GM19324 (cell line): ENCODE measurements at regions not wholly inside any gene's neighbourhood (a gene's known extent, or its start where the extent isn't known, plus 50 kb on each side); places are given as distances from the start of the nearest gene placed in this dataset.

Source experiments
- ATAC-seq: cut with Tn5 transposase; IDR thresholded peaks from one replicate; pipeline ENCODE4 v1.9.1; 2021; ENCODE audit warnings: mild to moderate bottlenecking, moderate library complexity; ENCODE audit not compliant: unreplicated experiment, low FRiP score

DNA sequence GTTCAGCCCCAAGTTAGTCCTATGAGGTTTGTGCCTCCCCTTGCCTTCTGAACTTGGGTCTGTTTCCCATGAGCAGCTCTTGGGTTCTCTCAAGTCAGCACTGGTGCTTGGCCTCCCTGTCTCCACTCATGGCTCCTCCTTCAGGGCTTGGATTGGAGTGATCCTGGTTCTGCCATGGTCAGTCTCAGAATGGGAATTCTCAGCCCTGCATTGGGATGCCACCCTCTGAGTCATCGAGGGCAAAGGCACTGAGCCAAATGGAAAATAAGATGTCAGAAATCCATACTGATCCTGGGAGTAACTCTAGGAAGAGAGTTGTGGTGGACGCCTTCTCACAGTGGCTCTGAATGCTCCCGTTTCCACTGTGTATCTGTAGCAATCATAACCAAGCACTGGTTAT lies 233.4 kb upstream of the HABP2 start:
- ATAC-seq = no peak

DNA sequence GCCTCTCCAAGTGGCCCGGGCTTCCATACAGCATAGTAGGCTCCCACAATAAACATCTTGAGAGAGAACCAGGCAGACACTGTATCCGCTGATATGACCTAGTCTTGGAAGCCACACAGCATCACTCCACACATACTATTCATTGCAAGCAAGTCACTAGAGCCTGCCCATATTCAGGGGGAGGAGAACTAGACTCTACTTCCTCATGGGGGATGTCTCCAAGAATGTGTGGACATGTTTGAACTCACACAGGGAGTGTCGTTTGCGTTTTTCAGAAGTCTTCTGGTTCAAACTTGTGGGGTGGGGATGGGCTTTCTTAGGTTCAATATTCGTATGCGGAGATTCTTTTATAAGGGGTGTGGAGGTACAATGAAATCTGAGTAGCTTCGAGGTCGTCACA lies 232.6 kb upstream of the HABP2 start:
- ATAC-seq = no peak

DNA sequence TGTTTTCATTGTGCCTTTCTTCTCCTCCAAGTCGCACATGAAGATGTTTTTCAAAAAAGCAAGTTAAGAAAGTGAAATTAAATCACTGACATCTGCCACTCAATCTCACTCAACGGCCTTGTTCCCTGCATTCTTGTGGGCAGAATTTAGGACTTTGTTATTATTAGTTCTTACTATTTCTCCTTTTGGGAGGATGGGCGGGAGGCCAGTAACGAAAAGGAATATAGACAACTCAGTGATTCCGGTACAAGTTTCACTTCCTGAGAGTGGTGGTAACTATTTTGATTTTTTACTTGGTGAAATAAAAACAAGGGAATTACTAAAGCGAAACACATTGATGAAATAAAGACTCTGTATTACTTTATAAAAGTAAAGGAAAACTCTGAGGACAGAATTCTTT lies 231.9 kb upstream of the HABP2 start:
- ATAC-seq = no peak

DNA sequence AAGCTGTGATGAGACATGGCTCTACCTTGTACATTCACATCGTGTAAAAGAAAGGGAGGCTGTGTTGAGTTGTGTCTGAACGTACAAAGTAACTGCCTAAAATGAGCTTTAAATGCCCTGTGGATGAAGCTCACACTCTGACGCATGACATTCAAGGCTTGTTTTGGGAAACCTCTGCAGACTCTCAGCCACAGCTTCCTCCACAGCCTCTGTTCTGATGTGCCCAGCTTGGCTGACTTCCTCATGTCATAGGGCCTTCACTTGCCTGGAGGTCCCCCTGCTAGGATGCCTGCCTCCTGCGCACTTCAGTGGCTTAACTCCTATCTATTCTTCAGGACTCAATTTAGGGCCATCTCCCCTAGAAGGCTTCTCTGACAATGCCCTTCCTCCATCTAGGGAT lies 230.0 kb upstream of the HABP2 start:
- no peak for ATAC-seq

DNA sequence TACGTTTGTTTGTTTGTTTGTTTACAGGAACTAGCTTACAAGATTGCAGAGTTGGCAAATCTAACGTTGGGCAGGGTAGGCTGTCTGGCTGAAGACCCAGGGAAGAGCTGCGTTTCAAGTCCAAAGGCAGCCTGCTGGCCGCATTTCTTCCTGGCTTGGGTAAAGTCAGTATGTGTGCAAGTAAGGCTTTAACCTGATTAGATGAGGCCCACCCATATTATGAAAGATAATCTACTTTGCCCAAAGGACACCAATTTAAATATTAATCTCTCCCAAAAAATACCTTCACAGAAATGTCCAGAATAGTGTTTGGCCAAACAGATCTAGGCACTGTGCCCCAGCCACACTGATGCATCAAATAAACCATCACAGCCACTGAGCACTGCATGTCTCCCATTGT lies 228.9 kb upstream of the HABP2 start:
- ATAC-seq = no peak

DNA sequence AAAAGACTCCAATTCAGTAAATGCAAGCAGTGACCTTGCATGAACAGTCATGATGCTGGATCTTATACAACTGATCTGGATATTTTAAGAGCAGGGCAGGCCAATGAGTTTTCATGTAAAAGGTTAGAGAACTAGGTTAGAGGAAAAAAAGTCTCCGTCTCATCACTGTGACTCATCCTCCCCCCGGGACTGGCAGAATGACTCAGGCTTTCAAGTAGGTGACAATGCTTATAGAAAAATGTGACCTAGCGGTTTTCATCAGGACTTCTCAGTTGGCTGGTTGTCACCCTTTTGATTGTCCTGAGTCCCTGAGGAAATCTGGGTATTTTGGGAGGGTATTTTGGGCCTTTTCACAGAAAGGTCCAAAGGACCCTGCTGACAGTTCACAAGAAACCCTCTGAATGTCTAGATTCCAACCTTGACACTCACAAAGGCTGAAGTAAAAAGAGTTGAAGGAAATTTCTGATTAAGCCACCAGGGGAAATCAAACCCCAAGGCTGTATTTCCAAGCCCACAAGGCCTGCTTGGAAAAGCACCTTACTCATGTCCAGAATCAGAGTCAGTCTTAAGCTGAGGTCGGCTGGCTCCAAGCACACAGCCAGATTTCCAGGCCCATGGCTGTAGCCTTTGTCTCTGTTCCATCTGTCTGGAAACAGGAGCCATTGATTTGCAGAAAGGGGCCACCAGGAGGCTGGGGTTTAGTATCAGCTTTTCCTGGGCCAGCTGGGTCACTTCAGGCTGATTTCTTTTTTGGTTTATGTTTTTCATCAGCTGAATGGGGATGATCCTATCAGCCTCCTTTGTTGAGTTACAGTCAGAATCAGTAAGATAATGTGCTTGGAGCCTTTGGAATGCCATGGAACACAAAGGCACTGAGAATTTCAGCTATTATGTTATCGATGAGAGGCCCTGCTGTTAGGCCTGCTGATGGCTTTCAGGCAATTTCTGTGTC lies 226.4 kb upstream of the HABP2 start:
- no peak for ATAC-seq

DNA sequence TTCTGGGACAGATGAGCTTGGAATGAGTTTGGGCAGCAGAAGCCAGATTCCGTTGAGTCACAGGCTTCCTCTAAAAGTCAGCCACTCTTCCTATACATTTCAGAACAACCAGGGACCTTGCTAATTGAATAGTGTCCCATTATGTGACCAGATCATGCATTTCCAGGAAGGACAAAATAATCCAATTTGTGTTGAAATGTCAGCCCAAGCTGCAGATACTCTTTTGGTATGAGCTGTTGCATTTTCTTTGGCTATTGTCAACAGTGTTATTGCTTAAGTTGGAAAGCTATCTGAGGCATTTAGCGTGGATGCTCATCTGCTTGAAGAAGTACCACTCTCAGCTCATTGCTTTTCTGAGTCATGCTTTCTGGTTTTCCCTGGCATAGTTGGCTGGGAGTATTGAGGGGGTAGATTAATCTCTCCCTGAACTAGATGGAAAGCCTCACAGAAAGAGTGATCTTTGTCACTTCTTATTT lies 223.7 kb upstream of the HABP2 start:
- no peak for ATAC-seq

DNA sequence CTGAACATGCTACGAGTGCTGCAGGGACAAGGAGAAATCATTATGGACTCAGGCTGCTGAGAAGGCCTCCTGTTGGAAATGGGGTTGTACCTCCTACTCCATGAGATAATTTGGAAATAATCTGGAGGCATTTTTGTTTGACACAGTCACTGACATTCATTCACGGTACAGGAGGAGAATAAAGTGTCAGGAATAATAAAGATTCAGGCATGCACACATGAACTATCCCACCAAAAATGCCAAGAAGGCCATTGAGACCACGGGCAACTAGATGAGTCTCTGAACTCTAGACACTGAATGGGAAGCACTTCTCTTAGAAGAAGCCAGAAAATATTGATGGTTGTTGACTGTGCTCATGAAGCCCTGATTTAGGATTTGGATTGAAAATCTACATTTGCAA lies 220.9 kb upstream of the HABP2 start:
- no peak for ATAC-seq

DNA sequence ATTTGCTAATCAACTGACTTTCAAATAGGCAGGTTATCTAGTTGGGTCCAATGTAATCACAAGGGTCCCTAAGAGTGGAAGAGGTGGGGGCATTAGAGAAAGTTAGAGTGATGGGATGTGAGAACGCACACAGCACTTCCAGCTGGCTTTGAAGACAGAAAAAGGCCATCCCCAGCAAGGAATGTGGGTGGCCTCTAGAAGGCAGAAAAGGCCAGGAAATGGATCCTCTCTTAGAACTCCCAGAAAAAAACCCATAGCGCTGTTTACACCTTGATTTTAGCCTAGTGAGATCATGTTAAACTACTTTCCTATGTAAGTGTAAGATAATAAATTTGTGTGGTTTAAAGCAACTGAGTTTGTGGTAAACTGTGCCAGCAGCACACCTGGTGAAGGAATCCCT lies 219.5 kb upstream of the HABP2 start:
- no peak for ATAC-seq

DNA sequence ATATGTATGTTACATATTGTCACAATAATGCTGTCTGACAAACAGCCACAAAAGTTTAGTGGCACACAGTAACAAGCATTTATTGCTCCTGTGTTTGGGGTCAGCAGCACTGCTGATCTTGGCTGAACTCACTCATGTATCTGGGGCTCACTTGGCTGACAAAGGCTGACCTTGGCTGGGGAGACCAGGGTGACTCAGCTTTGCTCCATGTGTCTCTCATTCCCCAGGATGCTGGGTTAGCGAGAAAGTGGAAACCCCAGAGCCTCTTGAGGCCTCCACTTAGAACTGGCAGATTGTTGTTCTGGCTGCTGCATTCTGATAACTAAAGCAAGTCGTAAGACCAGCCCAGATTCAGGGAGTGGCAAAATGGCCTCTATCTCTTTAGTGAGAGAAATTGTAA lies 217.3 kb upstream of the HABP2 start:
- ATAC-seq = no peak

DNA sequence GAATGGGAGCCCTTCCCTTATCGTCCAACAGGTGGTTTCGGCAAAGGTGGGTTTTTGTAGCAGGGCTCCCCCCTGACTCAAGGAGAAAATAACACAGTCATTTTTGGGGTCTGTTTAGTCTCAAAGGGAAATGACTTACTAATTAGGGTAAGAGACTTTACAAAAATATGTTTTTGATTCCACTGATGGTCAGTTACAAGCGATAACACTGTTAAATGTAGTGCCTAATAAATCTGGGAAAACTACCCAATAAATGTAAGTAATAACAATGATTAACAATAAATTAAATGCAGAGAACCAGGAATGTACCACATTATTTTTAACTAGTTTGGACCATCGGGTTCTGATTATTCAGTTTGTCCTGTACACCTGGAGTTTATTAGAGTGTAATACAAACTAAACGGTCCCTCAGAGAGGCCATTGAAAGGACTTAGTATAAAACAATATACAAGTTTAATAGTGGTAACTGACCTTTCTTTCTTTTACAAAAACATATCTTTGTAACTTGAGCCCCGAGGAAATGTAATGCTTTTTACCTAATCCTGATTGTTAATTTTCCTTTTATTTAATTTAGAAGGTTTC lies 216.2 kb upstream of the HABP2 start:
- no peak for ATAC-seq

DNA sequence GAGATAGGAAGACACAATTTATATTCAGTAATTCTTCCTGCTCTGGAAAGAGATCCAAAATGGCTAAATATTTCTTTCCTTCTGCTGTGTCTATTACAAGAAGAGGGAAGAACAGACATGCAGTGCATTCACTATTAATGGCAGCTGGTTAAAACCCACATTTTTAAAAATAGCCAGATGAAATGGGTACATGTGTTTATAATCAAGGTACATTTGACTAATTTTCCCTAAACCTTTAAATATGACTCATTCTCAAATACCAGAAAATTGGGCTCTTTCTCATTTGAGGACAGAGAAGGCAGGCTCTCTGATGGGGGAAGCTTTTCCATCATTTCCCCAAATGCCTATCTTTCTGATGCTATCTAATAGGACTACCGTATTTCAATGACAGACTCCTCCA lies 215.7 kb upstream of the HABP2 start:
- no peak for ATAC-seq

DNA sequence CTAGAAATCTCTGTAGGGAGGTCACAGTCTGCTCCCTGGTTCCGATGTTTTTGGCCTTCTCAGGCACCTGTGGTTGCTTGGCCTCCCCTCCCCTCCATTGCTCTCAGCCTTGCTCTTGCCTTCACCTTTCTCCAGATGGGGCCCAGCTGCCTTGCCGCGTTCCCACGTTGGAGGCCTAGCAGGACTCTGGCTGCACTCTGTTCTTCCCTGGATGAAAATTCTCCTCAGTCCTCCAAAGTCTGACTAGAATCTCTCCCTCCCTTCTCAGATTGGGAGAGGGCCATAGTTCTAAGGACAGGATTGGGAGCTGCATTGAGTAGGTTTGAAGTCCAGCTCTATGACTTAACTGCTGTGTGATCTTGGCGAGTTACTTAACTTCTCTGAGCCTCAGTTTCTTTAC lies 213.7 kb upstream of the HABP2 start:
- no peak for ATAC-seq

DNA sequence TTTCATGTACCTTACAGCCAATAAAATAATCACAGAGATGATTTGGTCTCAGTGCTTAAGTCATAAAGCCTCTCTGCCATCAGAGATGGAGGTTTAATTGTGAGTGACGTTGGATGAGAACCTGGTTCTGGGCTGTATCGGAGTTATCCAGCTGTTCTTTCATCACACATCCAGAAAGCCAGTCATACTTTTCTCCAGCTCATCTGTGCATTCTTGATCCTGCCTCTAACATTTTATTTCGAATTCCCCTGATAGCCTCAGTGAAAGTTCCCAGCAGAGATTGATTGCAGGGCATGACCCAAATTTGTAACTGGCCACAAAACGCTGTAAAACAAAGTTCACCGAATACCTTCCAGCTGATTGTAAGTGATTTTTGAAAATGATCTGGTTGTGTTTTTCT lies 212.6 kb upstream of the HABP2 start:
- ATAC-seq = no peak

DNA sequence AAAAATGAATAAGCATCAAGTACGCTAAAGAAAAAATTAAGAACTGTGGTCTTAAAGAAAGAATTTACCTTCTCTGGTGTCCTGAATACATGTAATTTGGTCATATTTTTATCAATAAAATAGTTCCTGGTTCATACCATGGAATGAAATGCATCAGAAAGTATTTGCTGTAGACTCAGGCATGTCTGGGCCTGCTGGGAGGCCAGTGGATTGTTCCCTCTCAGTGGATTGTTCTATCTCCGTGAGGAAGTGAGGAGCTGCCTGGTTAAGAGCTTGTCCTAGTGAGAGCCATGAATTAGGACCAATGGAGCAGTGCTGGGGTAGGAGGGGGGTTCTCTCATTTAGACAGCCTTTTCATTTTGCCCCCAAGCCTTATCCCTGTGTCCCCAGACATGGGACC lies 211.7 kb upstream of the HABP2 start:
- no peak for ATAC-seq

DNA sequence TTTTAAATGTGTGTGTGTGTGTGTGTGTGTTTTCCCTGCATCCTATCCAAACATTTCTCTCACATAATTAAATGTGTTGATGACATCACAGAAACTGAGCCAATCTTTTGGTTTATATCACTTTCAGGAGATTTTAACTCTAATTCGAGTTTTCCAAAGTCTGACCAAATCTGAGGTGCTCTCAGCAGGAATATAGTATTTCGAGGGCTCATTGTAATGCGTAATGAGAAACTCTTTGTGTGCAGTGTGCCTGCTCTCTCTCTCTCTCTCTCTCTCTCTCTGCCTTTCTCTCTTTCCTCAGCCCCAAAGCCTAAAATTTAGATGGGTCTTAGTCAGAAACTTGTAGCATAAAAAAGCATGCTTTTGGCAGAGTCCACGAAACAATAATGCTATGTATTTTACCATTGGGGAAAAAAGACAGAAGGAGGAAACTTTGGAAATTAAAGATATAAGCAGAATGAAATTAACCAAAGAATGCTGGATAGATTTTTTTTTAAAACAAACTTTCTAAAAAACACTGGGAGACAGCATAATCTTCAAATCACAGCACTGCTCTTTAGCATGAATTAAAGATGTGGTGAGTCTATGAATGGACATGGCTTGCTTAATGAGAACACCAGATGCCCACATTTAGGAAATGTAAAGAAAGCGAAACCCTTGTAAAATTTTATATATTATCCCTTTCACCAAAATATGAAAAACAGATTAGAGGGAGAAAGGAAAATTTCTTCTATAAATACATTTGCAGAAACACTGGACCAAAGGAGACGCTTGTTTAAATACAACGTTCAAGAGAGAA lies 206.8 kb upstream of the HABP2 start:
- no peak for ATAC-seq

DNA sequence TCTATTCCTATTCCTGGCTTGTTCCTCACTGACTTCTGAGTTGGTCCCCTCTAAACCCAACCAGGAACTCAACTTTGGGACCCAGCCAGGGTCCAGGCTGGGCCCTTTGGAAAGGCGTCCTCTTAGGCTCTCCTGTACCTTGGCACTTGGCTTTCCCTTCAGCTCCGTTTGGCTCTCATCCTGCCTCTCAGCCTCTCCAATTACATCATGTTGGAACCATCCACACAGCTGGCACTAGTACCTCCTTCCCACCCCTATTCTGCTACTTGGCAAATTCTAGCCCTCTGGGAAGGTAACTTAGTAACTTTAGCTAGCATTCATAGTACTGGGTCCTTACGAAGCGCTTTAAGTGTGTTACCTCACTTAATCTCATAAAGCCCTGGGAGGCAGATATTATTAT lies 205.3 kb upstream of the HABP2 start:
- no peak for ATAC-seq

DNA sequence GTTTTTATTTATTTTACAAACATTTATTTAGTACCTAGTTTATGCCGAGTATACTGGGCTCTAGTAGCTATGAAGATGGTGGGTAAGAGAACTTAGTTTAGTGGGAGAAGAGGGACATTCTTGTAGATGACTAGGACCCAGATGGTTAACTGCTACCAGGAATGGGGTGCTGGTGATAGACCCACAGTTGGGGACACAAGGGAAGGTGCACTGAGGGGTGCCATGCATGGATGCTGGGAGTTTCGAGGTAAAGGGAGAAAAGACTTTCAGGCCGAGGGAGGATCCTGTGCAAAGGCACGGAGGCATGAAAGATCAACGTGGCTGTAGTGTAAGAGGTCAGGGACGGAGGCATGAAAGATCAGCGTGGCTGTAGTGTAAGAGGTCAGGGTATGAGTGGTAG lies 204.2 kb upstream of the HABP2 start:
- ATAC-seq = no peak

DNA sequence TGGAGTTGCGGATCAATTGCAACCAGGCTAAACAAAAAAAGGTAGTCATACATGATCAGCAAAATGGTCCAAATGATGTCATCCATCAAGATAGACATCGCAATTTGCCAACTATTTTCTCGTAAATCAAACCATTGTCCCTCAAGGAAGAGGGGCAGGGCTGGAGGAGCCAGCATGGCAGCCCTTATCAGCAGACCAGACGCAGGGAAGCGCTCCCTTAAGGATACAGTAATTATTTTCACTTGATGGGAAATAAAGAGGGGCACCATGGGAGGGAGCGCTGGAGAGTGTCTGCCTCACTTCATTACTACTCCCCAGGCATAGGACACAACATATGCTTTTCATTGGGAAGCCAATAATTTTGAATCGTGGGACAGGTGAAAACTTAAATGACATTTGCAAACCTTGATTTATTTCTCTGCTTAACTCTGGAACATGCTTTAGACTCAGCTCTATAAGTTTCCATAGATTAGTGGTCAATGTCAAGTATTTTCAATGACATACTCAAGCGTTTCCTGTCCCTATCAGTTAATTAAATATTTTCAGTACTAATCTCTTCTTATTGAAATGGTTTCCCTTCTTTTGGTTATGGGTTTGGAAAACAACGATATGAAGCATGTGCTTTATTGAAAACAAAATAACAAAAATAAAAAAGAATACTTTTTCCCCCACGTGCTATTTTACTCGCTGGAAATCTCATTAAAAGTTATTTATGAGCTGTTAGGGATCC lies 202.4 kb upstream of the HABP2 start:
- ATAC-seq = no peak

DNA sequence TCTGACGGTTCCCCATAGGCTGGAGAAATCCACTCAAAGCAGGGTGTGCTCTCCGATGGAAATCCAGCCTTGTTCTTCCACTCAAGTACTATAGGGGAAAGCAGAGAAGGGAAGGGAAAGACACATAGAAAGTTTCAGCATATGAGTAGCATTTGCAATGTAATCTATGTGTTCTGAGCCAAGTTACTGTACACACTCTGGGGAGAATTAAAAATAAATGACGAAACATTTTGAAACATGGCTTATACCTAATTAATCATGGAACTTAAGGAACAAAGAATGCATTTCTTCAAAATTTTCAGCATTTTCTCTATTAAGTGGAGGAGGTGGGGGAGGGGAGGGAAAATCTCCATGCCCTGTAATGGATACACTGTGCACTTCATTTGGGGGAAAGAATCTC lies 198.1 kb upstream of the HABP2 start:
- no peak for ATAC-seq
